GM23248 (cell line): ENCODE measurements at regions not wholly inside any gene's neighbourhood (a gene's known extent, or its start where the extent isn't known, plus 50 kb on each side); places are given as distances from the start of the nearest gene placed in this dataset.

Source experiments
- DNase-seq: peaks from one replicate; pipeline ENCODE4 v3.0.0-alpha.2; 2015
- H2AFZ ChIP-seq: fragments of 200-600 bp; sonication (generic); 2 replicates; pipeline ENCODE4 v1.6.1; 2016; ENCODE audit warnings: antibody characterized with exemption
- H3F3A ChIP-seq: fragments of 200-600 bp; sonication (generic); 2 replicates; pipeline ENCODE4 v1.6.1; 2016; ENCODE audit warnings: mild to moderate bottlenecking, antibody characterized with exemption, mixed run types; ENCODE audit not compliant: insufficient read depth
- H3K27ac ChIP-seq: fragments of 200-600 bp; sonication (generic); 2 replicates; pipeline ENCODE4 v1.5.1; 2016; ENCODE audit warnings: mild to moderate bottlenecking
- H3K27me3 ChIP-seq: fragments of 200-600 bp; sonication (generic); replicated peaks from 2 replicates; pipeline ENCODE4 v1.6.1; 2016; ENCODE audit warnings: mild to moderate bottlenecking; ENCODE audit not compliant: insufficient read depth
- H3K36me3 ChIP-seq: fragments of 200-600 bp; sonication (generic); 2 replicates; pipeline ENCODE4 v1.6.1; 2016; ENCODE audit warnings: low read depth, mild to moderate bottlenecking
- H3K4me1 ChIP-seq: fragments of 200-600 bp; sonication (generic); 2 replicates; pipeline ENCODE4 v1.6.1; 2016; ENCODE audit warnings: mild to moderate bottlenecking; ENCODE audit not compliant: insufficient read depth
- H3K4me2 ChIP-seq: fragments of 200-600 bp; sonication (generic); one replicate; pipeline ENCODE4 v1.6.1; 2016; ENCODE audit warnings: mild to moderate bottlenecking; ENCODE audit not compliant: unreplicated experiment
- H3K4me3 ChIP-seq: fragments of 200-600 bp; sonication (generic); 2 replicates; pipeline ENCODE4 v1.5.1; 2016; ENCODE audit warnings: mild to moderate bottlenecking
- H3K79me2 ChIP-seq: fragments of 200-600 bp; sonication (generic); 2 replicates; pipeline ENCODE4 v1.6.1; 2016; ENCODE audit warnings: mild to moderate bottlenecking; ENCODE audit not compliant: insufficient read depth
- H3K9ac ChIP-seq: fragments of 200-600 bp; sonication (generic); 2 replicates; pipeline ENCODE4 v1.6.1; 2016; ENCODE audit warnings: mild to moderate bottlenecking
- H3K9me2 ChIP-seq: fragments of 200-600 bp; sonication (generic); 2 replicates; pipeline ENCODE4 v1.6.1; 2016; ENCODE audit warnings: mixed run types, mild to moderate bottlenecking, moderate library complexity; ENCODE audit not compliant: insufficient read depth
- H3K9me3 ChIP-seq: fragments of 200-600 bp; sonication (generic); one replicate; pipeline ENCODE4 v1.6.1; 2017; ENCODE audit warnings: low read depth
- H4K20me1 ChIP-seq: fragments of 200-600 bp; sonication (generic); 2 replicates; pipeline ENCODE4 v1.6.0; 2016; ENCODE audit not compliant: insufficient read depth
- EZH2 ChIP-seq: fragments of 200-600 bp; sonication (generic); IDR thresholded peaks from 2 replicates; pipeline ENCODE4 v1.6.1; 2018; ENCODE audit warnings: antibody characterized with exemption, mild to moderate bottlenecking; ENCODE audit not compliant: insufficient read depth, poor library complexity, severe bottlenecking
- EZH2phosphoT487 ChIP-seq: fragments of 200-600 bp; sonication (generic); IDR thresholded peaks from 2 replicates; pipeline ENCODE4 v1.6.1; 2018; ENCODE audit warnings: antibody characterized with exemption, moderate library complexity, mild to moderate bottlenecking, low read depth; ENCODE audit not compliant: insufficient read depth
- WGBS, 2 experiments: methylation state at CpG; one replicate each; pipeline ENCODE4 v1.1.6; 2015 to 2017; ENCODE audit warnings: low lambda C conversion rate in 2 of 2, low coverage in 1 of 2; ENCODE audit errors: missing lambda C conversion rate in 2 of 2; 5-methylcytosine and 5-hydroxymethylcytosine counted together
- in situ Hi-C: fragments of 300-500 bp; cut with MboI; formaldehyde crosslinking; loops from 2 replicates; pipeline ENCODE4 v1.15.0; 2020

DNA sequence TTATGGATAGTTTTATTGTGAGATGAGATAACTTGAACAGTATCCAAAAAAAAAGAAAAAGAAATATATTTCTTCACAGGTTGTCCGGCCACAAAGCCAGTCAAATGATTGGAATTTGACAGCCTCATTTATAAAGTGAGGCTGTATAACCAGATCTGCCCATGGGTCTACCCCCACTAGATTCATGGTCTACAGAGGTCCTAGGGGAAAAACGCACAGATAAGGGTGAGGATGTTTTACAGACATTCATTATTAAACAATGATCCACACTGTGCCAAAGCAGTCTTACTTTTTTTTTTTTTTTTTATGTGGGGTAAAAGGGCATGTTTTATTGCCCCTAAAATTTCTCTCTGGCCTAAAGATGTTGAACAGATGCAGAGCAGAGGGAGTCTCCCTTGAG is 1503.0 kb upstream of the CDH8 start:
- Histone ChIP-seq H3K27me3 (no peaks in the 10 kb centered on the region), H3K4me1 (no peaks in the 10 kb centered on the region), H3K9me3 (no peaks in the 10 kb centered on the region), H4K20me1 (no peaks in the 10 kb centered on the region), H3K9ac (no peak overlapping the region), H3K4me2 (no peak overlapping the region), H3F3A (no peaks in the 10 kb centered on the region), H3K27ac (no peak overlapping the region), H2AFZ (no peak overlapping the region), H3K9me2 (no peaks in the 10 kb centered on the region), H3K4me3 (no peak overlapping the region), H3K36me3 (no peaks in the 10 kb centered on the region), H3K79me2 (no peaks in the 10 kb centered on the region)
- in situ Hi-C loops = no loop called here
- no peak for TF ChIP-seq EZH2
- no peak for TF ChIP-seq EZH2phosphoT487
- 24 to 27% methylated on average over 2 of the region's 2 CpGs for WGBS, 2 experiments
- no peak for DNase-seq

DNA sequence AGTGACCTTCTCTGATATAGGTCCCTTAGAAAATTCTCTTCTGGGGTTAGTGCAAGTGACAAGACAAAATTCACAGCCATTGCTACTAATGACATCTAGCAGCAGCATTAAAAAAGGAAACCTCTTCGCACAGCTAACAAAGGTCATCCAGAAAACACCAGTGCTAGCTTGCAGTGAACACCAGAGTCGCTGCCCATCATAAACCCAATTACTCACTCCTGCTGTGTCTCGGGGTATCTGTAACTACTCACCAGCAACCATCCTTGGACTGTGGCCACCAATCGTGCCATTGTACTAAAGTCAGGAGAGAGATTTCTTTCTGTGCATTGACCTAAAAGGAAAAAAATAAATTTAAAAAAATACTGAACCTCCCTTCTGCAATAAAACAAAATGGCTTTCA is 1494.7 kb upstream of the CDH8 start:
- in situ Hi-C loops = no loop called here

GRCh38 chr16:63530208-63530607 is 1494.0 kb upstream of the CDH8 start:
- no peaks in the 10 kb centered on the region for H3K9me3 ChIP-seq
- no peak for TF ChIP-seq EZH2phosphoT487
- no peak for TF ChIP-seq EZH2
- H3K4me1 ChIP-seq = no peaks in the 10 kb centered on the region
- no peaks in the 10 kb centered on the region for H3K27me3 ChIP-seq
- no peak overlapping the region for H2AFZ ChIP-seq
- DNase-seq = no peak
- H3K27ac ChIP-seq = no peak overlapping the region
- H3F3A ChIP-seq = no peaks in the 10 kb centered on the region
- no peak overlapping the region for H3K4me2 ChIP-seq
- no peaks in the 10 kb centered on the region for H3K79me2 ChIP-seq
- H3K4me3 ChIP-seq = no peak overlapping the region
- H3K36me3 ChIP-seq = no peaks in the 10 kb centered on the region
- H4K20me1 ChIP-seq = no peaks in the 10 kb centered on the region
- no peak overlapping the region for H3K9ac ChIP-seq
- no peaks in the 10 kb centered on the region for H3K9me2 ChIP-seq
- 7 to 18% methylated on average over 2 of the region's 2 CpGs for WGBS, 2 experiments
- in situ Hi-C loops = no loop called here

More for the DNA sequence above, 1494.7 kb upstream of the CDH8 start:
- H4K20me1 ChIP-seq = no peaks in the 10 kb centered on the region
- DNase-seq = no peak
- no peak for TF ChIP-seq EZH2
- no peak for TF ChIP-seq EZH2phosphoT487
- H3K36me3 ChIP-seq = no peaks in the 10 kb centered on the region
- H3F3A ChIP-seq = no peaks in the 10 kb centered on the region
- no peak overlapping the region for H3K9ac ChIP-seq
- no peak overlapping the region for H3K27ac ChIP-seq
- H3K4me1 ChIP-seq = no peaks in the 10 kb centered on the region
- no peak overlapping the region for H2AFZ ChIP-seq
- no peaks in the 10 kb centered on the region for H3K9me3 ChIP-seq
- H3K27me3 ChIP-seq = no peaks in the 10 kb centered on the region
- H3K9me2 ChIP-seq = no peaks in the 10 kb centered on the region
- no peaks in the 10 kb centered on the region for H3K79me2 ChIP-seq
- no peak overlapping the region for H3K4me2 ChIP-seq
- WGBS, 2 experiments = 18 to 29% methylated on average over 4 of the region's 4 CpGs
- H3K4me3 ChIP-seq = no peak overlapping the region

DNA sequence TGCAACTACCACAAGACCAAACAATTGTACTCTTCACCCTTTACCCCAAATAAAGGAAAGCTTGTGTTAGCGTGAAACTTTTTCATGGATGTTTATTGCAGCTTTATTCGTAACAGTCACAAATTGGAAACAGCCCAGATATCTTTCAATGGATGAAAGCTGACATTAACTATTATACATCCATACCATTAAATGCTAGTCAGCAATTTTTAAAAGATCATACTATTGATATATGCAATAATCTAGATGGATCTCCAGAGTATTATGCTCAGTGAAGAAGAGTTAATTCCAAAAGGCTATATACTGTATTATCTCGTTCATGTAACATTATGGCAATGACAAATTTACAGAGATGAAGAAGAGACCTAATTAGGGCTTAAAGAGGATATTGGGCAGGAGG is 1491.2 kb upstream of the CDH8 start:
- in situ Hi-C loops = no loop called here
- no peaks in the 10 kb centered on the region for H4K20me1 ChIP-seq
- DNase-seq = no peak

DNA sequence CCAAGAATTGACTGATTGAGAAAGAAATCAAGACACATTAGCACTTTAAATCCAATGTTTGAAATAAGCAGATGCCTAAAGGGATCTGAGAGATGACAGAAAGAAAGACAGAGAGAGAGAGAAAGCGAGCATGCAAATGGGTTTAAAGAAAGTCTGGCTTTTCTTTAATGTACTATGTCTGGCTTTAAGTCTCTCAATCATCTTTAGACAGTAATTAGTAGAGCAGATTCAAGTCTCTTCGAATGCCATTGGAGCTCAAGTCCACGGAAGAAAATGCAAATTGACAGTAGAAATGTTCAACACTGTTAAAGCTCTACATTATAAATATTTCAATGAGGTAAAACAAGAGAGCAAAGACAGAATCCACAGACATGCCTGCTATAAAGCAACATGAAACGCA is 1480.2 kb upstream of the CDH8 start:
- H4K20me1 ChIP-seq = no peaks in the 10 kb centered on the region
- no peak overlapping the region for H2AFZ ChIP-seq
- in situ Hi-C loops = no loop called here
- no peaks in the 10 kb centered on the region for H3K79me2 ChIP-seq
- no peak overlapping the region for H3K4me2 ChIP-seq
- H3K9ac ChIP-seq = no peak overlapping the region
- WGBS, 2 experiments = 37 to 40% methylated on average over 4 of the region's 4 CpGs
- H3K9me3 ChIP-seq = no peaks in the 10 kb centered on the region
- H3K4me3 ChIP-seq = no peak overlapping the region
- H3K27ac ChIP-seq = no peak overlapping the region
- H3F3A ChIP-seq = no peaks in the 10 kb centered on the region
- no peaks in the 10 kb centered on the region for H3K36me3 ChIP-seq
- H3K9me2 ChIP-seq = no peaks in the 10 kb centered on the region
- no peak for DNase-seq
- no peaks in the 10 kb centered on the region for H3K27me3 ChIP-seq
- TF ChIP-seq EZH2 = no peak
- TF ChIP-seq EZH2phosphoT487 = no peak
- H3K4me1 ChIP-seq = no peaks in the 10 kb centered on the region

More for the DNA sequence above, 1491.2 kb upstream of the CDH8 start:
- Histone ChIP-seq H3K4me2 (no peak overlapping the region), H3K9ac (no peak overlapping the region), H3K4me1 (no peaks in the 10 kb centered on the region), H3K27me3 (no peaks in the 10 kb centered on the region), H3K36me3 (no peaks in the 10 kb centered on the region), H3K79me2 (no peaks in the 10 kb centered on the region), H3K9me2 (no peaks in the 10 kb centered on the region), H3F3A (no peaks in the 10 kb centered on the region), H3K27ac (no peak overlapping the region), H3K9me3 (no peaks in the 10 kb centered on the region), H3K4me3 (no peak overlapping the region), H2AFZ (no peak overlapping the region)
- WGBS, 2 experiments = 27 to 32% methylated on average over 3 of the region's 3 CpGs
- TF ChIP-seq EZH2phosphoT487 = no peak
- TF ChIP-seq EZH2 = no peak
